Esophagus muscularis mucosa (tissue), 4 donors: ENCODE measurements at regions not wholly inside any gene's neighbourhood (a gene's known extent, or its start where the extent isn't known, plus 50 kb on each side); places are given as distances from the start of the nearest gene placed in this dataset.

Experiments
- DNase-seq: peaks from one replicate; pipeline ENCODE4 v3.0.0-alpha.2; 2017; ENCODE audit errors: extremely low spot score
- H3K27ac ChIP-seq, 4 donors: fragments of 200-600 bp; sonication (generic); replicated peaks in 1 of 4; 1 replicate in 3 of 4; 2 replicates in 1 of 4; pipeline ENCODE4 v1.5.1; 2016 to 2019; ENCODE audit warnings: mild to moderate bottlenecking in 1 of 4
- H3K27me3 ChIP-seq, 4 donors: fragments of 200-600 bp; sonication (generic); one replicate each; pipeline versions ENCODE4 v1.5.1 to v1.6.0; 2016 to 2019
- H3K36me3 ChIP-seq, 4 donors: fragments of 200-600 bp; sonication (generic); one replicate each; pipeline ENCODE4 v1.5.1; 2016 to 2019
- H3K4me1 ChIP-seq, 4 donors: fragments of 200-600 bp; sonication (generic); one replicate each; pipeline ENCODE4 v1.5.1; 2016 to 2019
- H3K4me3 ChIP-seq, 4 donors: fragments of 200-600 bp; sonication (generic); 1 replicate in 2 of 4; 2 replicates in 2 of 4; pipeline ENCODE4 v1.5.1; 2016 to 2019; ENCODE audit warnings: mild to moderate bottlenecking in 4 of 4, moderate library complexity in 1 of 4
- H3K9me3 ChIP-seq, 4 donors: fragments of 200-600 bp; sonication (generic); 1 replicate in 3 of 4; 2 replicates in 1 of 4; pipeline ENCODE4 v1.5.1; 2016 to 2019
- CTCF ChIP-seq, 3 experiments: fragments of 200-600 bp in 2 of 3; fragments of 450-650 bp in 1 of 3; sonication (generic) in 2 of 3; IDR thresholded peaks; one replicate each; pipeline ENCODE4 v1.5.1; 2017 to 2019; ENCODE audit warnings: antibody characterized with exemption in 3 of 3, mild to moderate bottlenecking in 2 of 3, moderate library complexity in 1 of 3
- EP300 ChIP-seq: sonication (generic); formaldehyde crosslinking; IDR thresholded peaks from one replicate; pipeline ENCODE4 v1.6.1; 2017; ENCODE audit warnings: antibody characterized with exemption
- POLR2A ChIP-seq: fragments of 450-650 bp; IDR thresholded peaks from one replicate; pipeline ENCODE4 v1.6.1; 2017; ENCODE audit warnings: antibody characterized with exemption, moderate library complexity, mild to moderate bottlenecking, low read depth
- POLR2AphosphoS5 ChIP-seq, 2 donors: sonication (generic); formaldehyde crosslinking; IDR thresholded peaks; one replicate each; pipeline ENCODE4 v1.6.1; 2017; ENCODE audit warnings: antibody characterized with exemption in 2 of 2
- WGBS: methylation state at CpG from one replicate; pipeline ENCODE4 v1.1.5; 2018; 5-methylcytosine and 5-hydroxymethylcytosine counted together
- intact Hi-C: fragments of 100-400 bp; cut with DNase I; formaldehyde crosslinking; loops from one replicate; pipeline ENCODE4 v1.15.1; 2023

DNA sequence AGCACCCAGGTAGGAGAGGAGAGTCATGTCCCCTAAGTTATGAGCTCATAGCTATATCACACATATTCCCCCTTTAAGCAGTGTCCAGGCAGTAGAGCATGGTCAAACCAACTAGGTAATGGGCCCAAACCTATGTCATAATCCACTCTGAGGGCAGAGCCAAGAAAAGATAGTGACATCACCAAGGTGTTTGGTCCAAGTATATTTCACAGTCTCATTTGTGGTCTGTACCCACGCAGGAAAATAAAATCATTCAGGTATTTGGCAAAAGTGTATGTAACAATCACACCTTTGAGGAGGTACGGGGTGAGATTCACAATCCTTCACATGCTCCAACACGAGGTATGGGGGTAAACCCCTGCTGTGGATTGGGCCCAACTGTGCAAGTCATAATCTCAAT, 2112.8 kb downstream of the TP53TG3F start:
- Histone ChIP-seq H3K4me3 (no peak overlapping the region), H3K36me3 (no peaks in the 10 kb centered on the region), H3K4me1 (no peaks in the 10 kb centered on the region), H3K27ac (no peak overlapping the region), H3K9me3 (peaks cover 0 to 19% (median 8%) of the 10 kb centered on the region in 4 donors), H3K27me3 (peaks cover 0 to 15% (median 0%) of the 10 kb centered on the region in 4 donors)
- 50% methylated on average over 1 of the region's 3 CpGs for WGBS
- peak; percentile 68 for DNase-seq
- no peak for TF ChIP-seq CTCF (IDR thresholded peaks at IDR 0.05)
- intact Hi-C loops, result no loop called here

DNA sequence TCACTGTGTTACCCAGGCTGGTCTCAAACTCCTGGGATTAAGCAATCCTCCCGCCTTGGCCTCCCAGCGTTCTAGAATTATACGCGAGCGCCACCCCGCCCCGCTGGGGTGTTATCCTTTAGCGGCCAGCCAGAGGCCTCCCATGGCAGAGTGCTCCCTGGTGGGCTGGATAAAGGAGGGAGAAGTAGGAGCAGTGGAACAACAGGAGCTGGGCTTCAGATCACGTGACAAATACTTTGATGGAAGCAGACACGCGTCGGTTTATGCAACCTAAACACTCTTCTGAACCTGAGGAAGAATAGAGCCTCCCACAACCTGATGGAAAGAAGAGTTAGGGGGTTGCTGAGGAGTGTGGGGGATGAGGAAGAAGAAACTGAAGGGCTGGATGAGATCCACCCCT, 2114.0 kb downstream of the TP53TG3F start:
- TF ChIP-seq EP300, result no peak
- TF ChIP-seq POLR2A, result no peak
- no peak for TF ChIP-seq CTCF (IDR thresholded peaks at IDR 0.05)
- no peak for TF ChIP-seq POLR2AphosphoS5 (IDR thresholded peaks at IDR 0.05)
- H3K27ac ChIP-seq, result no peak overlapping the region
- no peaks in the 10 kb centered on the region for H3K4me1 ChIP-seq
- WGBS, result 88% methylated on average over 12 of the region's 12 CpGs
- H3K36me3 ChIP-seq, result no peaks in the 10 kb centered on the region
- H3K9me3 ChIP-seq, result peaks cover 0 to 19% (median 8%) of the 10 kb centered on the region in 4 donors
- H3K4me3 ChIP-seq, result no peak overlapping the region
- no peak for DNase-seq
- intact Hi-C loops, result no loop called here
- peaks cover 0 to 15% (median 0%) of the 10 kb centered on the region in 4 donors for H3K27me3 ChIP-seq

- H3K4me1 ChIP-seq, result no peaks in the 10 kb centered on the region
- no peak overlapping the region for H3K27ac ChIP-seq
- WGBS, result 59% methylated on average over 29 of the region's 29 CpGs
- H3K36me3 ChIP-seq, result no peaks in the 10 kb centered on the region
- no peak for DNase-seq
- H3K4me3 ChIP-seq, result no peak overlapping the region
- peaks cover 0 to 23% (median 8%) of the 10 kb centered on the region in 4 donors for H3K9me3 ChIP-seq
- peaks cover 0 to 15% (median 0%) of the 10 kb centered on the region in 4 donors for H3K27me3 ChIP-seq
- TF ChIP-seq POLR2AphosphoS5 (IDR thresholded peaks at IDR 0.05) (no peak), EP300 (no peak), POLR2A (no peak), CTCF (IDR thresholded peaks at IDR 0.05) (no peak)
- intact Hi-C loops, result no loop called here
Measured at GRCh38 chr16:35574011-35574410, 2114.6 kb downstream of the TP53TG3F start.

GRCh38 chr16:35574454-35575431, 2115.3 kb downstream of the TP53TG3F start:
- H3K27ac ChIP-seq, result no peak overlapping the region
- no peak for DNase-seq
- no peak overlapping the region for H3K4me3 ChIP-seq
- H3K9me3 ChIP-seq, result peaks cover 0 to 30% (median 13%) of the 10 kb centered on the region in 4 donors
- H3K27me3 ChIP-seq, result peaks cover 0 to 15% (median 0%) of the 10 kb centered on the region in 4 donors
- intact Hi-C loops, result no loop called here
- TF ChIP-seq POLR2A (no peak), POLR2AphosphoS5 (IDR thresholded peaks at IDR 0.05) (no peak), EP300 (no peak), CTCF (IDR thresholded peaks at IDR 0.05) (no peak)
- H3K4me1 ChIP-seq, result no peaks in the 10 kb centered on the region
- 67% methylated on average over 24 of the region's 60 CpGs for WGBS
- H3K36me3 ChIP-seq, result no peaks in the 10 kb centered on the region
